GM19239 (cell line): ENCODE measurements at regions not wholly inside any gene's neighbourhood (a gene's known extent, or its start where the extent isn't known, plus 50 kb on each side); places are given as distances from the start of the nearest gene placed in this dataset.

Experiments used
- DNase-seq: peaks from one replicate; pipeline ENCODE4 v3.0.0; 2011; ENCODE audit warnings: low spot score; ENCODE audit not compliant: insufficient read length
- FAIRE-seq: peaks from 2 replicates; lab custom pipeline; 2011; peaks lifted over from hg19 to GRCh38; lab: Jason Lieb, UNC

- FAIRE-seq (no peak), DNase-seq (no peak)
Measured at GRCh38 chr13:88339271-88339741, 668.1 kb downstream of the SLITRK5 start.

GRCh38 chr13:88345171-88345847 lies 674.1 kb downstream of the SLITRK5 start:
- FAIRE-seq, result no peak
- no peak for DNase-seq

GRCh38 chr13:88360761-88361160 lies 689.6 kb downstream of the SLITRK5 start:
- FAIRE-seq (no peak), DNase-seq (no peak)

GRCh38 chr13:88369866-88370265 lies 698.7 kb downstream of the SLITRK5 start:
- DNase-seq (no peak), FAIRE-seq (no peak)

- DNase-seq (no peak), FAIRE-seq (no peak)
Measured at GRCh38 chr13:88376760-88377388, 705.7 kb downstream of the SLITRK5 start.

GRCh38 chr13:88377852-88378251 lies 706.7 kb downstream of the SLITRK5 start:
- FAIRE-seq, result no peak

GRCh38 chr13:88384542-88384941 lies 713.4 kb downstream of the SLITRK5 start:
- no peak for DNase-seq
- no peak for FAIRE-seq

More at GRCh38 chr13:88377852-88378251, 706.7 kb downstream of the SLITRK5 start:
- no peak for DNase-seq

- FAIRE-seq (no peak), DNase-seq (no peak)
Measured at GRCh38 chr13:88395804-88396203, 724.6 kb downstream of the SLITRK5 start.

- FAIRE-seq, result no peak
- DNase-seq, result no peak
Measured at GRCh38 chr13:88411696-88412095, 740.5 kb downstream of the SLITRK5 start.

- DNase-seq (no peak), FAIRE-seq (no peak)
Measured at GRCh38 chr13:88417801-88418200, 746.6 kb downstream of the SLITRK5 start.

GRCh38 chr13:88424463-88424862 lies 753.3 kb downstream of the SLITRK5 start:
- FAIRE-seq (no peak), DNase-seq (no peak)

- no peak for DNase-seq
- no peak for FAIRE-seq
Measured at GRCh38 chr13:88426661-88427060, 755.5 kb downstream of the SLITRK5 start.

GRCh38 chr13:88429862-88430261 lies 758.7 kb downstream of the SLITRK5 start:
- no peak for FAIRE-seq
- DNase-seq, result no peak

- DNase-seq (no peak), FAIRE-seq (no peak)
Measured at GRCh38 chr13:88434953-88435352, 763.8 kb downstream of the SLITRK5 start.

- DNase-seq (no peak), FAIRE-seq (no peak)
Measured at GRCh38 chr13:88436974-88437373, 765.8 kb downstream of the SLITRK5 start.

GRCh38 chr13:88450515-88450914 lies 779.3 kb downstream of the SLITRK5 start:
- DNase-seq, result no peak

GRCh38 chr13:88456151-88456550 lies 785.0 kb downstream of the SLITRK5 start:
- FAIRE-seq, result no peak
- no peak for DNase-seq

More at GRCh38 chr13:88450515-88450914, 779.3 kb downstream of the SLITRK5 start:
- no peak for FAIRE-seq

GRCh38 chr13:88459331-88459730 lies 788.2 kb downstream of the SLITRK5 start:
- no peak for DNase-seq
- FAIRE-seq, result no peak

GRCh38 chr13:88461272-88462009 lies 790.3 kb downstream of the SLITRK5 start:
- no peak for DNase-seq
- no peak for FAIRE-seq

GRCh38 chr13:88464851-88465250 lies 793.7 kb downstream of the SLITRK5 start:
- DNase-seq, result no peak
- FAIRE-seq, result no peak

GRCh38 chr13:88472316-88472715 lies 801.1 kb downstream of the SLITRK5 start:
- no peak for DNase-seq
- no peak for FAIRE-seq
